ENCODE measurements at regions not wholly inside any gene's neighbourhood (a gene's known extent, or its start where the extent isn't known, plus 50 kb on each side); places are given as distances from the start of the nearest gene placed in this dataset.

DNA sequence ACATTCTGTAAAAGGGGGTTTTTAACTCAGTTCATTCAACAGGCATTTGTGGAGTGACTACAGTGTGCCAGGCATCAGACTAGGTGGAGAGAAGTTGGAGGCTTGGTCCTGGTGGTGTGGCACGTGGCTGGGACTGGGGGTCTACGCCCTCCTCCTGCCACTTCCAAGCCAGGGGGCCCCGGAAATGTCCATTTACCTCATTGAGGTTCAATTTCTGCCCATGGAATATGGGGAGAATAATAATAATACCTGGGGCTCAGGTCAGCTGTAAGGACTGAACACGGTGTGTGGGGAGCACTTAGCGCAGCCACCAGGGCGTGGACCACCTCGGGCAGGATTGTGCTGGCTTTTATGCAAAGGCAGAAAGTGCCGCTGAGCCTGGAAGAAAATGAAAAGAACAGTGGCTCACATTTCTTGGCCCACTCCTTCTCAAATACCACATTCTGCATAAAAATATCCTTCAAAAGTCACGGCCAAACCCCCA is 229.4 kb downstream of the ANKRD60 start:
- Histone ChIP-seq H3K4me1 (ENCODE audit: control insufficient read depth, low read depth, low read length) (peaks cover 4% of the 10 kb centered on the region), H3K27ac (ENCODE audit: low read length) (no peak overlapping the region), H3K4me3 (ENCODE audit: low read length) (peak overlapping the region; percentile 21), H3K9ac (ENCODE audit: low read length) (no peak overlapping the region), H3K36me3 (ENCODE audit: control insufficient read depth, low read depth, low read length) (no peaks in the 10 kb centered on the region), H3K27me3 (ENCODE audit: control insufficient read depth, insufficient read depth, low read length) (peaks cover 5% of the 10 kb centered on the region), H3K9me3 (ENCODE audit: control insufficient read depth, low read depth, low read length) (no peaks in the 10 kb centered on the region)

DNA sequence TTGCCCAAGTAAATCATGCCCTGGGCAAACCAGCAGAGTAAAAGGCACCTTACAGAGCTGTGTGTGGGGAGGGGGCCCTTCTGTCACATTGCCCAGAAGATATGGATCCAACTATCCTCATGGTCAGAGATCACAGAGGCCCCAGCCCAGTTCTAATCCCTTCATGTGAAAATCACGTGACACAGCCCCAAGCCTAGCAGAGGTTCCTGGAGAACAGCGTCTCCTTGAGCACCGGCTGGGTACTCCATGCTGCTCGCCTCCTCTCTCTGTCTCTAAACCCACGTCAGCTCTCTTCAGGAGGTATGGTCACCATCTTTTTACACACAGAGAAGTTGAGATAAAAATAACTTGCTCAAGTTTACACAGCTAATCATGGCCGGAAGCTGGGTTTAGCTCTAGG is 230.2 kb downstream of the ANKRD60 start:
- Histone ChIP-seq H3K9me3 (ENCODE audit: control insufficient read depth, low read depth, low read length) (no peaks in the 10 kb centered on the region), H3K27me3 (ENCODE audit: control insufficient read depth, insufficient read depth, low read length) (peaks cover 5% of the 10 kb centered on the region), H3K9ac (ENCODE audit: low read length) (no peak overlapping the region), H3K27ac (ENCODE audit: low read length) (no peak overlapping the region), H3K4me1 (ENCODE audit: control insufficient read depth, low read depth, low read length) (peaks cover 4% of the 10 kb centered on the region), H3K4me3 (ENCODE audit: low read length) (no peak overlapping the region), H3K36me3 (ENCODE audit: control insufficient read depth, low read depth, low read length) (no peaks in the 10 kb centered on the region)

GRCh38 chr20:57996936-57997890 is 231.2 kb downstream of the ANKRD60 start:
- Histone ChIP-seq H3K27me3 (ENCODE audit: control insufficient read depth, insufficient read depth, low read length) (peaks cover 5% of the 10 kb centered on the region), H3K4me1 (ENCODE audit: control insufficient read depth, low read depth, low read length) (peaks cover 4% of the 10 kb centered on the region), H3K9me3 (ENCODE audit: control insufficient read depth, low read depth, low read length) (no peaks in the 10 kb centered on the region), H3K9ac (ENCODE audit: low read length) (no peak overlapping the region), H3K36me3 (ENCODE audit: control insufficient read depth, low read depth, low read length) (no peaks in the 10 kb centered on the region), H3K27ac (ENCODE audit: low read length) (no peak overlapping the region), H3K4me3 (ENCODE audit: low read length) (no peak overlapping the region)

DNA sequence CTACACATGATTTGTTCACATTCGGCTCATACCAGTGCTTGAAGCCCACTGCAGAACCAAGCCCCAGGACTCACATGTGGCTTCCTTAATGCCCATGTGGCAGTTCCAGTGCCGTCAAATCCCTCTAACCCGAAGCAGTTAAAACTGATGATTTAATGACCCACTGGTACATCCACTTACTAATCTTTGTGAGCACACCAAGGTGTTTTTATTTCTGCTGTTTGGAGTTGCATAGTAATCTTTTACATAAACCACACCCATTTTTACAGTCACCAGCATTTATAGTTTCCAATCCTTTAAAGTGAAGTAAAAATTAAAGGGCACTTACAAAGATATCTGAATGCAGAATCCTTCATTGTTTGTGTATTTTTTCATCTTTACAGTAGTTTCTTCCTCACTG is 232.0 kb downstream of the ANKRD60 start:
- Histone ChIP-seq H3K9me3 (ENCODE audit: control insufficient read depth, low read depth, low read length) (no peaks in the 10 kb centered on the region), H3K27me3 (ENCODE audit: control insufficient read depth, insufficient read depth, low read length) (peaks cover 5% of the 10 kb centered on the region), H3K36me3 (ENCODE audit: control insufficient read depth, low read depth, low read length) (no peaks in the 10 kb centered on the region), H3K9ac (ENCODE audit: low read length) (no peak overlapping the region), H3K27ac (ENCODE audit: low read length) (no peak overlapping the region), H3K4me1 (ENCODE audit: control insufficient read depth, low read depth, low read length) (peaks cover 4% of the 10 kb centered on the region), H3K4me3 (ENCODE audit: low read length) (no peak overlapping the region)

GRCh38 chr20:57995381-57995977 is 233.0 kb downstream of the ANKRD60 start:
- peaks cover 4% of the 10 kb centered on the region for H3K4me1 ChIP-seq (ENCODE audit: control insufficient read depth, low read depth, low read length)
- H3K27me3 ChIP-seq (ENCODE audit: control insufficient read depth, insufficient read depth, low read length) = peaks cover 5% of the 10 kb centered on the region
- no peak overlapping the region for H3K27ac ChIP-seq (ENCODE audit: low read length)

GRCh38 chr20:57993716-57994431 is 234.6 kb downstream of the ANKRD60 start:
- Histone ChIP-seq H3K4me3 (ENCODE audit: low read length) (no peak overlapping the region), H3K36me3 (ENCODE audit: control insufficient read depth, low read depth, low read length) (no peaks in the 10 kb centered on the region), H3K9me3 (ENCODE audit: control insufficient read depth, low read depth, low read length) (no peaks in the 10 kb centered on the region), H3K4me1 (ENCODE audit: control insufficient read depth, low read depth, low read length) (no peaks in the 10 kb centered on the region), H3K27ac (ENCODE audit: low read length) (no peak overlapping the region), H3K9ac (ENCODE audit: low read length) (no peak overlapping the region), H3K27me3 (ENCODE audit: control insufficient read depth, insufficient read depth, low read length) (peaks cover 2% of the 10 kb centered on the region)

More at GRCh38 chr20:57995381-57995977, 233.0 kb downstream of the ANKRD60 start:
- Histone ChIP-seq H3K9ac (ENCODE audit: low read length) (no peak overlapping the region), H3K4me3 (ENCODE audit: low read length) (no peak overlapping the region), H3K9me3 (ENCODE audit: control insufficient read depth, low read depth, low read length) (no peaks in the 10 kb centered on the region), H3K36me3 (ENCODE audit: control insufficient read depth, low read depth, low read length) (no peaks in the 10 kb centered on the region)

DNA sequence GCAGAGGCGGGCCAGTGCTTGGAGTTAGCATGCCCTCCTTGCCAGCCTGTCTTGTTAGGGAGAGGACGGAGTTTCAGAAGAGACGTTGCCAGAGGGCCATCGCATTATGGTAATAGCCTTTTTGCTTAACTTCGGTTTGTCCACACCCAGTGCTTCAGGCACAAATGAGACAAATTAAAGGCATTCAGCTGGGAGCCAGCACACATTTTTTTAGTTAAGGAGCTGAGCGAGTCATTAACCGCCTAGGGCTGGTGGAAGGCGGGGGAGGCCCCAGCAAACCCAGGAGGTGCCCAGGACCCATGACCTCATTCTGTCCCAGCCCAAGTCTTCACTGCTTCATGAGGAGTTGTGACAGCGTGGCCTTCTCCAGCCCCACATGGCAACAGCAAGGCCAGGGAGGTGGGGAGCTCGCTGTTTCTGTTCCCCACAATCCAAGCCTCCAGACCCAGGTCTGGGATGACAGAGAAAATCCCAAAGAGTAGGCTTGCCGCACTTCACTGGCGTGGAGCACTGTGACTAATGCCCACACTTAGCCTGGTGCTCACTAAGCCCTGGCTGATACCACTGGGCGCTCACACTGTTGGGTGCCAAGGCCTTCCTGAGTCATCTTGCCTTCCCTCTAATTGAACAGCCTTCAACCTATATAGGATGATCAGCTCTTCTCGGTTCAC is 237.1 kb downstream of the ANKRD60 start:
- H3K9ac ChIP-seq (ENCODE audit: low read length) = no peak overlapping the region

DNA sequence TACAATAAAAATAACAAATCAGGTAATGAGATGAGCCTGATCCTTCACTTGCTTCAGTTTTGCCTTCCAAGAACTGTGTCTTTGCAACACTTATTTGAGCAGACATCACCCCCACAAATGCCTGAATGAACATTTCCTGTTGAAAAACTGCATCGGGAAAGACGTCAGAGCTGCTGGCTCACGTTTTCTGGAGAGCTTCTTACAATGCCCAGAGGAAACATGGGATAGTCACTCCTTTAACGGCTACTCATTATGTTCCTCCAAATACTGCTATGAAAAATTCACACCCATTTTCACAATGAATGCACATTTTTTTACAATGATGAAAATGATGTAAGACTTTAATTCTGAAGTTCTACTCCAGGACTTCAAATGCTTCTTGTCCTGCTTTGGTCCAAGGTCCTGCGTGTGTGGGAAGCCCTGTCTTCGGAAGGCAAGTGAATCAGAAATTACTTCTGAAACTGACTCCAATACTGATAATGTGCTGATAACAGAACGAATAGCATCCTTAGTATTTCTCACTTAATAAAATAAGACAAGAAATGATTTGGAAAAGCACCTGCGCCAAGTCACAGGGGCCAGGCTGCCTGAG is 238.0 kb downstream of the ANKRD60 start:
- no peaks in the 10 kb centered on the region for H3K27me3 ChIP-seq (ENCODE audit: control insufficient read depth, insufficient read depth, low read length)
- no peaks in the 10 kb centered on the region for H3K36me3 ChIP-seq (ENCODE audit: control insufficient read depth, low read depth, low read length)
- no peak overlapping the region for H3K27ac ChIP-seq (ENCODE audit: low read length)
- no peaks in the 10 kb centered on the region for H3K4me1 ChIP-seq (ENCODE audit: control insufficient read depth, low read depth, low read length)
- no peak overlapping the region for H3K9ac ChIP-seq (ENCODE audit: low read length)
- no peaks in the 10 kb centered on the region for H3K9me3 ChIP-seq (ENCODE audit: control insufficient read depth, low read depth, low read length)
- H3K4me3 ChIP-seq (ENCODE audit: low read length) = no peak overlapping the region

More for the DNA sequence above, 237.1 kb downstream of the ANKRD60 start:
- H3K27ac ChIP-seq (ENCODE audit: low read length) = no peak overlapping the region
- no peaks in the 10 kb centered on the region for H3K4me1 ChIP-seq (ENCODE audit: control insufficient read depth, low read depth, low read length)
- H3K36me3 ChIP-seq (ENCODE audit: control insufficient read depth, low read depth, low read length) = no peaks in the 10 kb centered on the region
- H3K9me3 ChIP-seq (ENCODE audit: control insufficient read depth, low read depth, low read length) = no peaks in the 10 kb centered on the region
- no peak overlapping the region for H3K4me3 ChIP-seq (ENCODE audit: low read length)
- H3K27me3 ChIP-seq (ENCODE audit: control insufficient read depth, insufficient read depth, low read length) = no peaks in the 10 kb centered on the region

GRCh38 chr20:57988828-57989227 is 239.6 kb downstream of the ANKRD60 start:
- H3K27me3 ChIP-seq (ENCODE audit: control insufficient read depth, insufficient read depth, low read length) = no peaks in the 10 kb centered on the region
- H3K4me3 ChIP-seq (ENCODE audit: low read length) = no peak overlapping the region
- H3K4me1 ChIP-seq (ENCODE audit: control insufficient read depth, low read depth, low read length) = no peaks in the 10 kb centered on the region

GRCh38 chr20:57988422-57988821 is 240.0 kb downstream of the ANKRD60 start:
- Histone ChIP-seq H3K36me3 (ENCODE audit: control insufficient read depth, low read depth, low read length) (no peaks in the 10 kb centered on the region), H3K4me1 (ENCODE audit: control insufficient read depth, low read depth, low read length) (no peaks in the 10 kb centered on the region), H3K27ac (ENCODE audit: low read length) (no peak overlapping the region), H3K4me3 (ENCODE audit: low read length) (no peak overlapping the region), H3K9ac (ENCODE audit: low read length) (no peak overlapping the region), H3K9me3 (ENCODE audit: control insufficient read depth, low read depth, low read length) (no peaks in the 10 kb centered on the region), H3K27me3 (ENCODE audit: control insufficient read depth, insufficient read depth, low read length) (no peaks in the 10 kb centered on the region)

More at GRCh38 chr20:57988828-57989227, 239.6 kb downstream of the ANKRD60 start:
- no peaks in the 10 kb centered on the region for H3K36me3 ChIP-seq (ENCODE audit: control insufficient read depth, low read depth, low read length)
- H3K9me3 ChIP-seq (ENCODE audit: control insufficient read depth, low read depth, low read length) = no peaks in the 10 kb centered on the region
- H3K27ac ChIP-seq (ENCODE audit: low read length) = no peak overlapping the region
- H3K9ac ChIP-seq (ENCODE audit: low read length) = no peak overlapping the region
